Uterus (tissue), 2 donors: ENCODE measurements at regions not wholly inside any gene's neighbourhood (a gene's known extent, or its start where the extent isn't known, plus 50 kb on each side); places are given as distances from the start of the nearest gene placed in this dataset.

Source experiments
- POLR2A ChIP-seq, 2 donors: fragments of 450-650 bp; IDR thresholded peaks; one replicate each; pipeline ENCODE4 v1.6.1; 2016; ENCODE audit warnings: antibody characterized with exemption in 2 of 2, mild to moderate bottlenecking in 1 of 2, moderate library complexity in 1 of 2
- TF ChIP-seq, protein P1 (sequence below), 4 experiments: fragments of 200-600 bp in 2 of 4; fragments of 450-650 bp in 2 of 4; sonication (generic) in 2 of 4; IDR thresholded peaks; one replicate each; pipeline ENCODE4 v1.5.1; 2016 to 2019; ENCODE audit warnings: antibody characterized with exemption in 4 of 4, mild to moderate bottlenecking in 2 of 4, moderate library complexity in 1 of 4

DNA sequence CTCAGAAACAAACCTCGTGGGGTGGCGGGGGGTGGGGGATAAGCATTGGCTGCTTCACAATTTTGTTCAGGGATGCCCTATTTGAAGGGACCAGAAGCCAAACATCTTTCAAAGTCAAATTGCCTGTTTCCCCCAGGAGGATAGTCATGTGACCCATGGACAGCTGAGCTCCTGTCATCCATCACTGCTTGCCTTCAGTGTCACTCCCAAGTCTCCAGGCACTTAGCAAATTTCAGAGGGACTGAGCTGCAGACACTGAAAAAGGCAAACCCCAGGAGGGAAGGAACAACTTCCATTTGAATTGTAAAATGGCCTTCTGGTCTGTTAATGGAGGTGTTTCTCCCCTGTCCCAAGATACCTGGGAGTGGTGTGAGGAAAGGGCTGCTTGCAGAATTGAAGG is 73.4 kb downstream of the FRMPD3 start:
- TF ChIP-seq, protein P1, sequence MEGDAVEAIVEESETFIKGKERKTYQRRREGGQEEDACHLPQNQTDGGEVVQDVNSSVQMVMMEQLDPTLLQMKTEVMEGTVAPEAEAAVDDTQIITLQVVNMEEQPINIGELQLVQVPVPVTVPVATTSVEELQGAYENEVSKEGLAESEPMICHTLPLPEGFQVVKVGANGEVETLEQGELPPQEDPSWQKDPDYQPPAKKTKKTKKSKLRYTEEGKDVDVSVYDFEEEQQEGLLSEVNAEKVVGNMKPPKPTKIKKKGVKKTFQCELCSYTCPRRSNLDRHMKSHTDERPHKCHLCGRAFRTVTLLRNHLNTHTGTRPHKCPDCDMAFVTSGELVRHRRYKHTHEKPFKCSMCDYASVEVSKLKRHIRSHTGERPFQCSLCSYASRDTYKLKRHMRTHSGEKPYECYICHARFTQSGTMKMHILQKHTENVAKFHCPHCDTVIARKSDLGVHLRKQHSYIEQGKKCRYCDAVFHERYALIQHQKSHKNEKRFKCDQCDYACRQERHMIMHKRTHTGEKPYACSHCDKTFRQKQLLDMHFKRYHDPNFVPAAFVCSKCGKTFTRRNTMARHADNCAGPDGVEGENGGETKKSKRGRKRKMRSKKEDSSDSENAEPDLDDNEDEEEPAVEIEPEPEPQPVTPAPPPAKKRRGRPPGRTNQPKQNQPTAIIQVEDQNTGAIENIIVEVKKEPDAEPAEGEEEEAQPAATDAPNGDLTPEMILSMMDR (IDR thresholded peaks at IDR 0.05): no peak
- TF ChIP-seq POLR2A (IDR thresholded peaks at IDR 0.05): no peak
